Dendritic cell treated with granulocyte-macrophage colony-stimulating factor and Interleukin-4, amounts not matched to agents 40 ng/mL and 50 ng/mL, for 4 days (primary cell): ENCODE measurements at regions not wholly inside any gene's neighbourhood (a gene's known extent, or its start where the extent isn't known, plus 50 kb on each side); places are given as distances from the start of the nearest gene placed in this dataset.
"Not testable (repeated sequence)": the region's sequence is repeated elsewhere in the genome, so short reads cannot be mapped to it uniquely, and the experiment has no call there.

ENCODE experiments used
- H3K27ac Mint-ChIP-seq: one replicate; pipeline ENCODE4 v1.8.0; 2022; ENCODE audit warnings: mild to moderate bottlenecking, mixed read lengths
- H3K27me3 Mint-ChIP-seq: one replicate; pipeline ENCODE4 v1.8.0; 2022; ENCODE audit warnings: mild to moderate bottlenecking, mixed read lengths
- H3K36me3 Mint-ChIP-seq: one replicate; pipeline ENCODE4 v1.8.0; 2022; ENCODE audit warnings: low read depth, mixed read lengths
- H3K4me1 Mint-ChIP-seq: one replicate; pipeline ENCODE4 v1.8.0; 2022; ENCODE audit warnings: low read depth, mixed read lengths
- H3K4me3 Mint-ChIP-seq: one replicate; pipeline ENCODE4 v1.8.0; 2022; ENCODE audit warnings: mild to moderate bottlenecking, moderate library complexity, mixed read lengths
- H3K9me3 Mint-ChIP-seq: one replicate; pipeline ENCODE4 v1.8.0; 2022; ENCODE audit warnings: mixed read lengths
- intact Hi-C: fragments of 100-400 bp; cut with micrococcal nuclease; formaldehyde crosslinking; loops from one replicate; pipeline ENCODE4 v1.15.0; 2022

DNA sequence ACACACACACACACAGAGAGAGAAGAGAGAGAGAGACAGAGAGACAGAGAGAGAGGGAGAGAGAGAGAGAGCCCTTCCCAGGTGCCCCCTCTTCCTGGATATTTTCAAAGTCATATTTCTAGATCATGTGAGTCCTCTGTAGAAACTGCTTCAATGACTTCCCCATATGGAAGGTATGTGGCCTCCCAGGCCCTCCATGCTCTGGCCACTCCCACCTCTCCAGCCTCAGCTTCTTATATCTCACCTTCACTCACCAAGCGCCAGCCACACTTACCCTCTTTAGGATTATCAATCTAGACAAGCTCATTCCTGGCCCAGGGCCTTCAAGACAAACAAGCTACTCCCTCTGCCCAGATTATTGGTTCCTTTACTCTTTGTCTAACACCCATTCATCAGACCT, 259.7 kb downstream of the MTERF1 start:
- Mint-ChIP-seq H3K36me3 (no peaks in the 10 kb centered on the region), H3K4me1 (no peaks in the 10 kb centered on the region), H3K9me3 (no peaks in the 10 kb centered on the region), H3K4me3 (no peak overlapping the region), H3K27me3 (peaks cover 3% of the 10 kb centered on the region), H3K27ac (no peak overlapping the region)
- intact Hi-C loops: no loop called here

DNA sequence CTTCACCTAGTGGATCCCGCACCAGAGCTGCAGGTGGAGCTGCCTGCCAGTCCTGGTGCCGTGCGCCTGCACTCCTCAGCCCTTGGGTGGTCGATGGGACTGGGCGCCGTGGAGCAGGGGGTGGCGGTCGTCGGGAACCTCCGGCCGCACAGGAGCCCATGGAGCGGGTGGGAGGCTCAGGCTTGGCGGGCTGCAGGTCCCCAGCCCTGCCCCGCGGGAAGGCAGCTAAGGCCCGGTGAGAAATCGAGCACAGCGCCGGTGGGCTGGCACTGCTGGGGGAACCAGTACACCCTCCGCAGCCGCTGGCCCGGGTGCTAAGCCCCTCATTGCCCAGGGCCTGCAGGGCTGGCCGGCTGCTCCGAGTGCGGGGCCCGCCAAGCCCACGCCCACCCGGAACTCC, 253.2 kb downstream of the MTERF1 start:
- H3K27me3 Mint-ChIP-seq, H3K4me3 Mint-ChIP-seq, H3K36me3 Mint-ChIP-seq, intact Hi-C loops, H3K9me3 Mint-ChIP-seq, H3K4me1 Mint-ChIP-seq, H3K27ac Mint-ChIP-seq: not testable (repeated sequence)

DNA sequence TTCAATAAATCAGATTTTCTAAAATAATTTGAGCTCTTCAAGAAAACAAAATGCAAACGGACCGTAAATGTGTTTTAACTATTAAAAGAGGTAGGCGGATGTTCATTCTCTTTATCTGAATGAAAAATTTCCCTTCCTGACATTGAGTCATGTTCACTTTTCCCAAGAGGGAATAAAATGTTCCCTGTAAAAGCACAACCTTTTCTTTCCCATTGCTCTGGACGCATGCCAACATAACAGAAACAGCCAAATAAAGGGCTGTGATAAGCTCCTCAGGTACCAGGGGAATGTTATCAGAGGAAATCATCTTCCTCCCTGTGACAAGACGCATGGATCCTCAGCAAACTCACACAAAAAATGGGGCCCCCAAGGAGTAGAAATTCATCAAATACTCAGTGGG, 251.8 kb downstream of the MTERF1 start:
- Mint-ChIP-seq H3K9me3 (no peaks in the 10 kb centered on the region), H3K27me3 (no peaks in the 10 kb centered on the region), H3K4me1 (no peaks in the 10 kb centered on the region), H3K4me3 (no peak overlapping the region), H3K36me3 (no peaks in the 10 kb centered on the region), H3K27ac (no peak overlapping the region)
- intact Hi-C loops: no loop called here

DNA sequence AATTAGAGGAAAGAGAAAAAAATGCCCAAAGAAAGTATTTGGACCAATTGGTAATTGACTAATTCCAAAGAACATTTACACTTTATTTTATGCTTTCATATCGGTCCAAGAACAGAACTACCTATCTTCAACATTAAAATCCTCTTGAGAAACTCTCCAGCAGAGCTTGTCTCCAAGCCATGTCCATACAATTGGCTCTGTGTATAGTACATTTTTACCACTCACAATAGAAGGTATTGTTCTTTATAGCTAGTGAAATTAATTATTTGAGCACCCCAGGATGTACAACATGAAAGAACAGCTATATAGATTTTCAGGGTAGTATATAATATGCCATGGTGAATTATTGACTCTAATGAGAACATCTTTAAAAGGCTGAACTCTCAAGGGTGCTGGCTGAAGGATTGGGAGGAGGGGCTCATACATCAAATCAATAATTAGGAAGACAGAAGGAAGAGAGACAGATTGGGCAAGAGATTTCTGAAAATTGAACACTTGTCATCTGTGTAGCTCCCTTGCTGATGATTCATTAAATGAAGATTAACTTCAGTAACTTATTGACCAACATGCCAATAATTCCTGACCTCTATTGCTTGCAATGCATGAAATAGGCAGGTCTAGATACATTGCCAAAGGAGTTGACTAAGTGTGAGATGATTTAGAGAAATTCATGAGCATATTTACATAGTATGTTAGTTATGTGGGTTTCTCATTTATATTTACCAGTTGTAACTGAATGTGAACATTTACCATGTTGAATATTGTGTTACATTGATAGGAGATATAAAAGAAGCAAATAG, 249.7 kb downstream of the MTERF1 start:
- Mint-ChIP-seq H3K27ac (no peak overlapping the region), H3K9me3 (no peaks in the 10 kb centered on the region), H3K4me3 (no peak overlapping the region), H3K36me3 (no peaks in the 10 kb centered on the region), H3K27me3 (no peaks in the 10 kb centered on the region), H3K4me1 (no peaks in the 10 kb centered on the region)
- intact Hi-C loops: no loop called here

DNA sequence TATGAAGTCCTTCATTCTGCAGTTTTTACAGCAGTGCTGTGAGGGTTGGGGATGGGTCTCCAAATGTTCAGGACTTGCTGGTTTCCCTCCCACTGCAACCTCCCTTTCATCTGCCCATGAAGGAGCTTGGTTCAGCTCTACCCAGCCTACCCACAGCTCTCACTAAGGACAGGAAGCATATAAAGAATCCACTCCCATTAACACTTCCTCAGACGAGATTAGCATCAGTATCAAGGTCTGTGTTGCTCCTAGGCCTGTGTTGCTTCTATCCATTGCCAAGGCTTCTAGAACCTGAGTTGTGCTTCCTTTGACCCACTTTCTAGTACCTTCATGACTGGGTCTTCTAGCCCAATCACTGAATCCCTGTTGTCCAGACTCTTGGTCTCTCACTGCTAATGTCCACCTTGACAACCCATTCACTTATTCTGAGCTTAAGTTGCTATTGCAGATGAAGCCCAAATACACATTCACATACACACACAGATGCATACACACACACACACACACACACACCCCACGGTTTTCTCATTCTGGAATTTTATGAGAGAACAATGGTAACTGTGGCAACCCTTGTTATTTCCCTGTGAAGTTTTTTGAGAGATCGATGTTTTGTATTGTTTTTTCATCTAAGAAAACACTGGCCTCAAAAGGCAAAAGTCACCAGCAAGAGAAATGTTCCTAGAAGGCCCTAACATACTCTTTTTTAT, 248.1 kb downstream of the MTERF1 start:
- intact Hi-C loops: no loop called here
- no peaks in the 10 kb centered on the region for H3K9me3 Mint-ChIP-seq
- H3K36me3 Mint-ChIP-seq: no peaks in the 10 kb centered on the region
- H3K27me3 Mint-ChIP-seq: no peaks in the 10 kb centered on the region
- no peak overlapping the region for H3K27ac Mint-ChIP-seq
- H3K4me3 Mint-ChIP-seq: no peak overlapping the region
- no peaks in the 10 kb centered on the region for H3K4me1 Mint-ChIP-seq

DNA sequence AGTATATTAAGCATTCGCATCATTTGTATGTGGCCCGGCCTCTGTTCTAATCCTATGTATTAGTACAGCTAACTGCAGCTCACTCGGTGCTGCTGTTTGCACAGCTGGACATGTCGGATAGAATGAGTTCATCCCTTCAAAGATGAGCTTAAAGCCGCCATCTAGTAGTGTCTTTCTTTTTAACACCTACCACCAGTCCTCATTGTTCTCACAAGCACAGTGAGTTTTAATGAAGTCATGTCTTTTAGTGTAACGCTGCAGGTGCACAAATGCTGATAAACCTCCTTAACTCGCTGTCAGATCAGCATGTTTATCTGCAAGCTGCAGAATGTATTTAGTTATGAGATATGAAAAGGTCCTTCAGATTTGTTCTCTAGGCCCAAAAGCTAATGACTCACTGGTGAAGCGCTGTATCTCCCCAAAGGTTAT, 247.5 kb downstream of the MTERF1 start:
- Mint-ChIP-seq H3K36me3 (no peaks in the 10 kb centered on the region), H3K4me3 (no peak overlapping the region), H3K4me1 (no peaks in the 10 kb centered on the region), H3K9me3 (no peaks in the 10 kb centered on the region), H3K27ac (no peak overlapping the region), H3K27me3 (peaks cover 1% of the 10 kb centered on the region)
- intact Hi-C loops: no loop called here

DNA sequence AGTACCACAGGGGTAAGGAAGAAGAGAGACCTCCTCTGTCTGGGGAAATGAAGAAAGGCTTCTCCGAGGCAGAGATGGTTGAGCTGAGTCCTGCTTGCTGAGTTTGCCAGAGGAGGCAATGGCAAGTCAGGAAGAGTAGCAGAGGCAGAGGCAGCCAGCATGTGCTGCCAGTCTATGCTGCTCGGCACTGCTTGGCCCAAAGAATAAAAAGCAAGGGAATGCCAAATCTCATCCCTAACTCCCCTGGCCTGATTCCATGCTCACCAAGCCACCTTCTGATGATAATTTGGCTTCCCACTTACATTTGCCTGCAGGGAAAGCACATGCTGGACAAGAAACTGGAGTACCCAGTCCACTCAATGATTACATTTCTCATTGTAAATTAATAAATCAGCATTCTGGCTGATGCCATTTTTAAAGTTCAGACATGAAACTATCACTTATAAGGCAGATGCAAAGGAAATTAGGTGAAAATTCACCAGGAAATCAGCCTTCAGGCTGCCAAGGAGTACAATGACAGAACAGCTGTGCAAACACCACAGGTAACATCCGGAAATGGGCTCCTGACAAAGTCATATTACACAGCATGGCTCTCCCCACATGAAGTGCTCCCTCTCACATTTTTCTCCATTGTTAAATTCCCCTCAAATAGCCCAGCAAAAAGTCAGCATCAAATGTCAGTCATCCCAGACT, 245.9 kb downstream of the MTERF1 start:
- no peak overlapping the region for H3K4me3 Mint-ChIP-seq
- peaks cover 3% of the 10 kb centered on the region for H3K27me3 Mint-ChIP-seq
- no peaks in the 10 kb centered on the region for H3K4me1 Mint-ChIP-seq
- H3K36me3 Mint-ChIP-seq: no peaks in the 10 kb centered on the region
- H3K27ac Mint-ChIP-seq: no peak overlapping the region
- no peaks in the 10 kb centered on the region for H3K9me3 Mint-ChIP-seq
- intact Hi-C loops: no loop called here

DNA sequence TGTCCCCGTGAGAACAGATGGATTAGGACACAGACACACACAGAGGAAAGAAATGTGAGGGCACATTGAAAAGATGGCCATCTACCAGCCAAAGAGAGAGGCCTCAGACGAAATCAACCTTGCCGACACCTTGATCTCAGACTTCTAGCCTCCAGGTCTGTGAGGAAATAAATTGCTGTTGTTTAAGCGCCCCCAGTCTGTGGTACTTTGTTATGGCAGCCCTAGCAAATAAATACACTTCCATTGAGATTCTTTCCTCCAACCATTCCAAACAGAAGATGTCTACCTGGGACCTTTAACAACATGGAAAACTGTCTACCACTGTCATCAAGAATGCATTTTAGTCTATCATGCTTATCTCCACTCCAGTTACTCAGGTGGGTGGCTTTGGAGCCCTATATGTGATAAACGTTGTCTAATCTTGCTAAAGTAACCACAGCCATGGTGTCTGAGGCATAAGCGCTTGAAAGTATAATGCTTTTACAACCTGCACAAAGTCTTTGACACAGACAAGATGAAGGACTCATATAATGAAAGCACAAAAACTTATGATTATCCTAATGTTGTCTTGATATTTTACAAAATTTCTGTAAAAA, 244.3 kb downstream of the MTERF1 start:
- H3K36me3 Mint-ChIP-seq: no peaks in the 10 kb centered on the region
- intact Hi-C loops: loop anchor here (1.0 to 2.0 kb wide), 2 partner anchors 347 to 547 kb away; no protein-coding TSS in a partner anchor
- no peaks in the 10 kb centered on the region for H3K9me3 Mint-ChIP-seq
- no peak overlapping the region for H3K27ac Mint-ChIP-seq
- H3K4me1 Mint-ChIP-seq: no peaks in the 10 kb centered on the region
- H3K27me3 Mint-ChIP-seq: peaks cover 3% of the 10 kb centered on the region
- H3K4me3 Mint-ChIP-seq: no peak overlapping the region

DNA sequence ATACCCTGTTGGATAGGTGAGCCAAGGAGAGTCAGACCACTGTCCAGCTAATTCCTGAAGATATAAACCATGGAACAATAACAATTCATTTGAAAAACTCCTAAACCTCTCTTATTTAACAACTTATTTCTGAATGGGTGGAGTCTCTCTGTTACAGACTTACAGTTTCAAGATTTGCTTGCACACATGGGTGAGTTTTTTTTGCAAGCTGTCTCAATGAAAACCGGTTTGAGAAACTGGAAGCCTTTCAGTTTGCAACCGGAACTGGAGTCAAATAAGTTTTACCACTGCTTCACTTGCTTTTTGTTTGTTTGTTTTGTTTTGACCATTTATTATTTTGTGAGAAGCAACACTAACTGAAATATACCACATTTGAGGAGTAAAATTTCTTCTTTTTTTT, 243.8 kb downstream of the MTERF1 start:
- peaks cover 3% of the 10 kb centered on the region for H3K27me3 Mint-ChIP-seq
- H3K36me3 Mint-ChIP-seq: no peaks in the 10 kb centered on the region
- no peaks in the 10 kb centered on the region for H3K9me3 Mint-ChIP-seq
- intact Hi-C loops: loop anchor here (1.0 to 2.0 kb wide), 2 partner anchors 348 to 547 kb away; no protein-coding TSS in a partner anchor
- no peaks in the 10 kb centered on the region for H3K4me1 Mint-ChIP-seq
- no peak overlapping the region for H3K27ac Mint-ChIP-seq
- H3K4me3 Mint-ChIP-seq: no peak overlapping the region

DNA sequence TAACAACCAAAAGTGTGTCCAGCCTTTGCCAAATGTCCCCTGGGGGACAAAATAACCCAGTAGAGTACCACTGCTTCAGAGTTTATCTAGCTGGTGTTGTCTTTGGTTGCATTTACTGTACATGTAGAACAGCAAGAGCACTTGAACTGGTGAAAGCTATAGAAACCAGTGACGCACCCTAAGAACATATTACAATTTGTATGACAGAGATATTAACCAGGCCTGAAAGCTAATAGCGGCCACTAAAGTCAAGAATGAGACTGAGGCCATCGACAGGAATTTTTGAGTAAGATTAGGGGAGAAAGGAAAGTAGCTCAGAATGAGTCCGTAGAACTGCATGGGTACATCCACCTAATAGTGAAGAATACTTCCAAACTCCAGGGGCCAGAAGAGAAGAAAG, 236.2 kb downstream of the MTERF1 start:
- H3K27me3 Mint-ChIP-seq: no peaks in the 10 kb centered on the region
- H3K36me3 Mint-ChIP-seq: no peaks in the 10 kb centered on the region
- intact Hi-C loops: no loop called here
- H3K4me3 Mint-ChIP-seq: no peak overlapping the region
- no peaks in the 10 kb centered on the region for H3K9me3 Mint-ChIP-seq
- no peaks in the 10 kb centered on the region for H3K4me1 Mint-ChIP-seq
- H3K27ac Mint-ChIP-seq: no peak overlapping the region

DNA sequence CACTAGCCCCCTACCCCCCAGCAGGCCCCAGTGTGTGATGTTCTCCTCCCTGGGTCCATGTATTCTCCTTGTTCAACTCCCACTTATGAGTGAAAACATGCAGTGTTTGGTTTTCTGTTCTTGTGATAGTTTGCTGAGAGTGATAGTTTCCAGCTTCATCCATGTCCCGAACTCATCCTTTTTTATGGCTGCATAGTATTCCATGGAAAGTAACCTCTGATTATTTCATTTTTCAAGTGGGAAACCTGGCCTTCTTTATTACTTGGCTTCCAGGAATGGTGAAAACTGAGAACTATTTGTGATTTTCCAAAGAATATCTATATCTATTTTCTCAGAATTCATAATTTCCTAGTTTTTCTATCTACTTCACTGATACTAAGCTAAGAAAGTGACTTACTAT, 235.0 kb downstream of the MTERF1 start:
- Mint-ChIP-seq H3K4me1 (no peaks in the 10 kb centered on the region), H3K4me3 (no peak overlapping the region), H3K27me3 (no peaks in the 10 kb centered on the region), H3K27ac (no peak overlapping the region), H3K9me3 (no peaks in the 10 kb centered on the region), H3K36me3 (no peaks in the 10 kb centered on the region)
- intact Hi-C loops: no loop called here

DNA sequence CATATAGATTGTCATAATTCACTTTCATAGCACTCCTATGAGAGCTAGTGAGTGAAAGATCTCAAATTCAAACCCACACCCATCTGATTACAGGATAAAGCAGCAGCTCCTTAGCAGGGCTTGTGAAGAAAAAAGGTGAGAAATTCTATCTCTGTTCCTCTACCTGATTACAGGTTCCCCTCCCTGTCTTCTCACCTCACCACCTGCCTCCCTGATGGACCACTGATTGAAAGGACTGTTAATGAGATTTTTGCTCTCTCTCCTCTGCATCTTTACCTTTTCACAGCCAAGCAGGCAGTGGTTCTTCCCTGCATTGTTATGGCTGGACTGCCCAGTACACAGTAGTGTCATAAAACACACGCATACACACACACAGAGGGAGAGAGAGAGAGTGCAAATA, 228.5 kb downstream of the MTERF1 start:
- Mint-ChIP-seq H3K9me3 (no peaks in the 10 kb centered on the region), H3K4me1 (no peaks in the 10 kb centered on the region), H3K36me3 (no peaks in the 10 kb centered on the region), H3K27me3 (peaks cover 4% of the 10 kb centered on the region), H3K27ac (no peak overlapping the region), H3K4me3 (no peak overlapping the region)
- intact Hi-C loops: no loop called here

DNA sequence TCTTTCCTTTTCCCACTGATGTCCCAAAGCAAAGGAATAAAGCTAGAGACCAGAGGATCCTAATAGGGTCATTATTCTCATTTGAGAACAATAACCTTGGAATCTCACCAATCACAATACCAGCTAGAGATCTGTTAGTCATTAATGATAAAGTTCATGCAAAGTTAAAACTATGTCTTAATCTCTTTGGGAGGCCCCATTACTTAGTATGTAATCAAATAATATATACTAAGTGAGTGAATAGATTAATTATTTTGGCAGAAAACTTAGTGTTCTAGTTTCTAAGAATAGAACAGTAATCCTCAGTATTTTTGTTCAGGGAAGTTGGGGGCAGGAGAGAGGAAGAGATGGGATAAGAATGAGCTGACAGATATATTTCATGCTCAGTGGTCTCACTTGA, 227.2 kb downstream of the MTERF1 start:
- Mint-ChIP-seq H3K27me3 (peaks cover 4% of the 10 kb centered on the region), H3K4me3 (no peak overlapping the region), H3K36me3 (no peaks in the 10 kb centered on the region), H3K27ac (no peak overlapping the region), H3K9me3 (no peaks in the 10 kb centered on the region), H3K4me1 (no peaks in the 10 kb centered on the region)
- intact Hi-C loops: no loop called here

DNA sequence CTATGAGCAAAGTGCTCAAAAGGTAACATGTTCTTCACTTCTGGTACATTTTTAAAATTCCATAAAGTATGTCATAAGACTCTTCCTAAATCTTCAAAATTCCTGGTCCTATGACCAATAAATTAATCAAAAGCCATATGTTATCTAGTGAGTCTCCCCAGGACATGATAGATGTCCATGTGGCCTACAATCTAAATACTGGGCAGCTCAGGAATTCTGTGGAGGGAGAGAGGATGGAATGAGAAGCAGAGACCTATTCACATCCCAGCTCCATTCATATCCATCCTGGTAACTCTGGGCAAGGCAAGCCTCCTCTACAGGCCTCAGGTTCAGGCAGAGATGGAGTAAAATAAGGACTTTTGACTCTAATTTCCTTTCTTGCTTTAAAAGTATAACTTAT, 224.8 kb downstream of the MTERF1 start:
- H3K4me3 Mint-ChIP-seq: no peak overlapping the region
- H3K27ac Mint-ChIP-seq: no peak overlapping the region
- H3K36me3 Mint-ChIP-seq: no peaks in the 10 kb centered on the region
- intact Hi-C loops: no loop called here
- H3K4me1 Mint-ChIP-seq: no peaks in the 10 kb centered on the region
- no peaks in the 10 kb centered on the region for H3K9me3 Mint-ChIP-seq
- H3K27me3 Mint-ChIP-seq: peaks cover 4% of the 10 kb centered on the region
